Superior temporal gyrus (tissue), 1 donor: ENCODE measurements at regions not wholly inside any gene's neighbourhood (a gene's known extent, or its start where the extent isn't known, plus 50 kb on each side); places are given as distances from the start of the nearest gene placed in this dataset.

Experiments used
- DNase-seq: peaks from one replicate; pipeline ENCODE4 v3.0.0-alpha.2; 2016; ENCODE audit errors: extremely low spot score

- DNase-seq = no peak
Observed at GRCh38 chr22:47787501-47788227, 1025.2 kb downstream of the TBC1D22A start.

- DNase-seq = no peak
Observed at GRCh38 chr22:47786650-47787290, 1024.3 kb downstream of the TBC1D22A start.

- DNase-seq = no peak
Observed at GRCh38 chr22:47784991-47785390, 1022.5 kb downstream of the TBC1D22A start.

GRCh38 chr22:47784367-47784983 lies 1022.0 kb downstream of the TBC1D22A start:
- DNase-seq = no peak

DNA sequence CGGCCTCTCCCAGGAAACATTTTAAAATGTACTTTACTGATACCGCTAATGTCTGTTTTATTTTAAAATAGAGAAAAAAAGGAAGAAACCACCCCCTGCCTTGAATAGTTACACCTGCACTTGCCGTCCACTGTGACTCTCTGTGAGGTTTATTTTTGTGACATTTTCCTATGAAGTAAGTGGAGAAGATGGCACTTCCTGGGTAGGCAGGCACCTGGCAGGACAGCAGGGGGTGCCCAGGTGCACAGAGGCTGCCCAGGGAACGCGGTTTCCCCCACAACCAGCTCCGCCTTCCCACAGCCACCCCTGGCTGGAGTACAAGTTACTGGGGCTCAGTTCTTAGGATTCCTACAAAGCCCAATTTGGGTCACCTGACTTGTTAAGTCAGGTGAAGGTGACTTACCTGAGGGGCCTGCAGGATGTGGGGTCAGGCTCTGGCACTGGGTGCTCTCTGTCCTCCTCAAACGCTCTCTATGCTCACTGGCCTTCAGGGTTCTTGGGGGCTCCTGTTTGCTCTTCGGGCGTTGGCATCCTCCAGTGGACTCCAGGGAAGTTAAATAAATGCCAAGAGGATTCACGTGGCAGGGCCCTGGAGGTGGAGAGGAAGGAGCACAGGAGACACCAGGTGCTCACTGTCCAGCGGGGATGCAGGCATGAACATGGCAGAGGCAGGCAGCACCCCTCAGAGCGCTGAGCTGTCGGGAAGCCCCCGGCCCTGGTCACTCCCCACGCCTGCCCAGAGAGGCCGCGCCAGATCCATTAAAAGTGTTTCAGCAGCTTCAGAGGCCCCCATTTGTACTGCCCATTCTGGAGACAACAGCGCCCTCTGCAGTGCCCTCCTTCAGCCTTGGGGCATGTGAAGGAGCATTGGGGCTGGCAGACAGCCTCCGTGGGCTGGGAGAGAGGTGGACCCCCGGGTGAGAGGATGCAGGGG lies 1021.2 kb downstream of the TBC1D22A start:
- no peak for DNase-seq

- no peak for DNase-seq
Observed at GRCh38 chr22:47782328-47783075, 1020.1 kb downstream of the TBC1D22A start.

GRCh38 chr22:47781427-47782111 lies 1019.1 kb downstream of the TBC1D22A start:
- peak; percentile 22 for DNase-seq

- DNase-seq = peak; percentile 58
Observed at GRCh38 chr22:47781024-47781423, 1018.6 kb downstream of the TBC1D22A start.

- no peak for DNase-seq
Observed at GRCh38 chr22:47780281-47780875, 1017.9 kb downstream of the TBC1D22A start.

GRCh38 chr22:47779474-47779873 lies 1017.0 kb downstream of the TBC1D22A start:
- no peak for DNase-seq

- no peak for DNase-seq
Observed at GRCh38 chr22:47778160-47778658, 1015.8 kb downstream of the TBC1D22A start.

DNA sequence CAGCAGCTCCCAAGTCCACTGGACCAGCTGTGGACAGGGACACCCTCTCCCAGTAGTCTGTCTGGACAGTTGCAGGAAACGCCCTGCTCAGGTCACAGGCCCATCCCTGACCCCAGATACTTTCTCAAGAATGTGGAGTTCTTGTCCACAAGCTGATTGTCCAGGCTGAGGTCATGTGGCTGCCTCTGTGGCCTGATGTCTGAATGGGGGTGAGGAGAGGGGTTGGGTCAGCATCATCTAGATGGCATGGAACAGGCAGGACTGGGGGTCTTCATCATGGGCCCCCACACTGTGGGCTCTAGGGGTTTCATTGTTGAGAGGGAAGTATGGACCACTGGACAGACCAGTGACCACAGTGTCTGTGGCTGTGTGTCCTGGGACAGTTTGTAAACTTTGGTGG lies 1015.0 kb downstream of the TBC1D22A start:
- no peak for DNase-seq

DNA sequence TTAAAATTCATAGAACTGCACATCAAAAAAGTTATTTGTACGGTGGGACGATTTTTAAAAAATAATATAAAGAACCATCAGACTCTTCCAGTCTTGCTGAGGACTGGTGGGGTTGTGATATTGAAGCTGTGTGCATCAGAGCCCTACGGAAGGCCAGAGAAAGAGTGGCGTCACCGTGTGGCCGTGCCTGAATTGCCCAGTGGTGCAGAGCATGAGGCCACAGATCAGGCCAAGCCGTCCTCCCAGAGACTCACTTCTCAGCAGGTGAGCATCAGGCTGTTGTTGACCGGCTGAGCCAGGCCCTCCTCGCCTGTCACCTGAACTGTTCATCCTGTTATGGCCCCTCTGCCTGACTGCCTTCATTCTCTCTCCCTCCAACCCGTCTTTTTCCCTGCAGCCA lies 1013.9 kb downstream of the TBC1D22A start:
- no peak for DNase-seq

DNA sequence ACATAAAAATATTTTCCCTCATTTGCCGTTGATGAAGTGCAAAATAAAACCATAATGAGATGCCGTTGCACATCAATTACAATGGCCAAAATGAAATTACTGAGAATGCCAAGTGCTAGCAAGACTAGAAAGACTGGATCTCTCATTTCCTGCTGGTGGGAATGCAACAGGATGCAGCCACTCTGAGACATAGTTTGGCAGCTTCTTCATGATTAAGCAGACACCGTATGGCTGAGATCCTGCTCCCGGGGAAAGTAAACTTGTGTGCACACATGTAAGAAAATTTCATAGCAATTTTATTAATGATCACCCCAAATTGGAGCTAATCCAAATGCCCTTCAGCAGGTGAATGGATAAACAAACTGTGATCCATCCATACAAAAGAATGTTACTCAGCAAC lies 1013.2 kb downstream of the TBC1D22A start:
- DNase-seq = no peak

DNA sequence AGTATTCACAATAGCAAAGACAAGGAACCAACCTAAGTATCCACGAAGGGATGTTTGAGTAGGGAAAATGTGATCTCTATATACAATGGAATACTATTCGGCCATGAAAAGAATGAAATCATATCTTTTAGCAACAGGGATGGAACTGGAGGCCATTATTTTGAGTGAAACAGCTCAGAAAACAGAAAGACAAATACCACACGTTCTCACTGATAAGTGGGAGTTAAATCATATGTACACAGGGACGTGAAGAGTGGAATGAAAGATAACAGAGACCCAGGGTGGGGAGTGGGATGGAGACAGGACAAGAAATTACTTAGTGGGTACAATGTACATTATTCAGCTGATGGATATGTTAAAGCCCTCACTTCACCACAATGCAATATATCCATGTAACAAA lies 1012.7 kb downstream of the TBC1D22A start:
- no peak for DNase-seq

DNA sequence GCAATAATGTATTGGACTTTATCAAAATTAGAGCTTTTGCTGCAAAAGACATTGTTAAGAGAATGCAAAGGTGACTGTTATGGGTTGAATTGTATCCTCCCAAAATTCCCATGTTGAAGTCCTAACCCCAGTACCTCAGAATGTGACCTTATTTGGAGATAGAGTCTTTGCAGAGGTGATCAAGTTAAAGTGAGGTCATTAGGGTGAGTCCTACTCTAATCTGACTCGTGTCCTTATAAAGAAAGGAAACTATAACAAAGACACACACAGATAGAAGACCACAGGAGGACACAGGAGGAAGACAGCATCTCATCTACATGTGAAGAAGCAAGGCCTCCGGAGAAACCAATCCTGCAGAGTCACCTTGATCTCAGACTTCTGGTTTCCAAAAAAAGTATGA lies 1011.2 kb downstream of the TBC1D22A start:
- no peak for DNase-seq

- DNase-seq = no peak
Observed at GRCh38 chr22:47772864-47773263, 1010.4 kb downstream of the TBC1D22A start.

GRCh38 chr22:47769652-47770051 lies 1007.2 kb downstream of the TBC1D22A start:
- no peak for DNase-seq

GRCh38 chr22:47768027-47768426 lies 1005.6 kb downstream of the TBC1D22A start:
- no peak for DNase-seq

DNA sequence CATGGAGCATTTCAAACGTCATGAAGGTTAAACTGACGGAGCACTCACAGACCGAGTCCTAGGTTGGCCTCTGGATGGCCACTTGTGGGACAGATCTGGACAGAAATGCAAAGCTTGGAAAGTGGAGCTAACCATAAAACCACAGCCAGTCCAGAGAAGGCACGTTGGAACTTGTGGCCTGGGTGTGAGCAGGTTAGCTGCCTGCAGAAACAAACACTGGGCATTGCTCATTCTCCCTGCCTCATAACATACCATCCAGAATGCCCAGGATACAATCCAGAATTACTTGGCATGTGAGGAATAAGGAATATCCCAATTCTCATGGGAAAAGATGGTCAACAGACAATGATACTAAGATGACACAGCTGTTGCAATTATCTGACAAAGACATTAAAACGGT lies 1005.0 kb downstream of the TBC1D22A start:
- DNase-seq = no peak
